ENCODE measurements at regions not wholly inside any gene's neighbourhood (a gene's known extent, or its start where the extent isn't known, plus 50 kb on each side); places are given as distances from the start of the nearest gene placed in this dataset.

- DNase-seq: no peak
- 60 to 69% methylated on average over 2 of the region's 2 CpGs for WGBS, 2 donors
- no peak overlapping the region for H3K27ac ChIP-seq
- no peaks in the 10 kb centered on the region for H3K9me3 ChIP-seq
- intact Hi-C loops (cut with DNase I): no loop called here
- no peak for TF ChIP-seq CTCF (IDR thresholded peaks at IDR 0.05)
- TF ChIP-seq POLR2A (IDR thresholded peaks at IDR 0.05): no peak
- H3K36me3 ChIP-seq: no peaks in the 10 kb centered on the region
- H3K27me3 ChIP-seq: no peaks in the 10 kb centered on the region
- H3K4me1 ChIP-seq: no peaks in the 10 kb centered on the region
- H3K4me3 ChIP-seq: no peak overlapping the region
Measured at GRCh38 chr16:49161191-49161590, 120.4 kb downstream of the CBLN1 start.

GRCh38 chr16:49158029-49158642 is 123.5 kb downstream of the CBLN1 start:
- TF ChIP-seq CTCF (IDR thresholded peaks at IDR 0.05) (no peak), POLR2A (IDR thresholded peaks at IDR 0.05) (no peak)
- no peak overlapping the region for H3K4me3 ChIP-seq
- H3K4me1 ChIP-seq: no peaks in the 10 kb centered on the region
- intact Hi-C loops (cut with DNase I): no loop called here
- H3K9me3 ChIP-seq: no peaks in the 10 kb centered on the region
- H3K36me3 ChIP-seq: no peaks in the 10 kb centered on the region
- no peak for DNase-seq
- no peak overlapping the region for H3K27ac ChIP-seq
- 20 to 23% methylated on average over 2 of the region's 2 CpGs for WGBS, 2 donors
- H3K27me3 ChIP-seq: no peaks in the 10 kb centered on the region

GRCh38 chr16:49150341-49150740 is 131.3 kb downstream of the CBLN1 start:
- Histone ChIP-seq H3K27me3 (no peaks in the 10 kb centered on the region), H3K4me3 (no peak overlapping the region), H3K27ac (no peak overlapping the region), H3K9me3 (no peaks in the 10 kb centered on the region), H3K4me1 (no peaks in the 10 kb centered on the region), H3K36me3 (no peaks in the 10 kb centered on the region)
- no peak for TF ChIP-seq CTCF (IDR thresholded peaks at IDR 0.05)
- TF ChIP-seq POLR2A (IDR thresholded peaks at IDR 0.05): no peak
- 52 to 69% methylated on average over 2 of the region's 2 CpGs for WGBS, 2 donors
- DNase-seq: no peak
- intact Hi-C loops (cut with DNase I): no loop called here

GRCh38 chr16:49148410-49148809 is 133.2 kb downstream of the CBLN1 start:
- Histone ChIP-seq H3K27me3 (no peaks in the 10 kb centered on the region), H3K4me3 (no peak overlapping the region), H3K4me1 (no peaks in the 10 kb centered on the region), H3K36me3 (no peaks in the 10 kb centered on the region), H3K9me3 (no peaks in the 10 kb centered on the region), H3K27ac (no peak overlapping the region)
- TF ChIP-seq POLR2A (IDR thresholded peaks at IDR 0.05) (no peak), CTCF (IDR thresholded peaks at IDR 0.05) (no peak)
- WGBS, 2 donors: 53 to 73% methylated on average over 3 to 4 of the region's 4 CpGs
- intact Hi-C loops (cut with DNase I): no loop called here
- DNase-seq: no peak

- intact Hi-C loops (cut with DNase I): no loop called here
- Histone ChIP-seq H3K9me3 (peaks cover 0 to 5% (median 5%) of the 10 kb centered on the region in 3 donors), H3K27ac (no peak overlapping the region), H3K4me1 (no peaks in the 10 kb centered on the region), H3K27me3 (peaks cover 0 to 3% (median 0%) of the 10 kb centered on the region in 4 donors), H3K4me3 (no peak overlapping the region), H3K36me3 (no peaks in the 10 kb centered on the region)
- DNase-seq: no peak
- WGBS, 2 donors: 54 to 60% methylated on average over 5 of the region's 5 CpGs
- TF ChIP-seq POLR2A (IDR thresholded peaks at IDR 0.05): no peak
Measured at GRCh38 chr16:49140618-49141017, 141.0 kb downstream of the CBLN1 start.

GRCh38 chr16:49130397-49130796 is 151.2 kb downstream of the CBLN1 start:
- TF ChIP-seq POLR2A (IDR thresholded peaks at IDR 0.05) (no peak), CTCF (IDR thresholded peaks at IDR 0.05) (no peak)
- no peaks in the 10 kb centered on the region for H3K9me3 ChIP-seq
- no peak overlapping the region for H3K27ac ChIP-seq
- H3K4me3 ChIP-seq: no peak overlapping the region
- DNase-seq: no peak
- intact Hi-C loops (cut with DNase I): no loop called here
- H3K4me1 ChIP-seq: no peaks in the 10 kb centered on the region
- no peaks in the 10 kb centered on the region for H3K36me3 ChIP-seq
- H3K27me3 ChIP-seq: no peaks in the 10 kb centered on the region
- WGBS, 2 donors: 49 to 51% methylated on average over 2 of the region's 2 CpGs

All from esophagus squamous epithelium (tissue), 5 donors.